H9 (cell line): ENCODE measurements at regions not wholly inside any gene's neighbourhood (a gene's known extent, or its start where the extent isn't known, plus 50 kb on each side); places are given as distances from the start of the nearest gene placed in this dataset.

Experiments
- DNase-seq: peaks from one replicate; pipeline ENCODE4 v3.0.0-alpha.2; 2017
- H2AFZ ChIP-seq: one replicate; pipeline ENCODE4 v1.6.1; 2013; ENCODE audit warnings: mild to moderate bottlenecking, low read length, control low read depth, moderate library complexity
- H2AK5ac ChIP-seq: 2 replicates; pipeline ENCODE4 v1.6.1; 2013; ENCODE audit warnings: low read length, control low read depth, mixed read lengths; ENCODE audit not compliant: insufficient read length
- H2BK120ac ChIP-seq: one replicate; pipeline ENCODE4 v1.6.1; 2013; ENCODE audit warnings: low read depth, mild to moderate bottlenecking, low read length, control low read depth, inconsistent platforms; ENCODE audit not compliant: poor library complexity, severe bottlenecking
- H2BK12ac ChIP-seq: 2 replicates; pipeline ENCODE4 v1.6.1; 2013; ENCODE audit warnings: low read length, control low read depth, mixed read lengths, low read depth; ENCODE audit not compliant: insufficient read length
- H2BK15ac ChIP-seq: 2 replicates; pipeline ENCODE4 v1.6.1; 2013; ENCODE audit warnings: low read depth, low read length, control low read depth
- H2BK20ac ChIP-seq: one replicate; pipeline ENCODE4 v1.6.1; 2013; ENCODE audit warnings: low read depth, mild to moderate bottlenecking, low read length, control low read depth, inconsistent platforms; ENCODE audit not compliant: poor library complexity, severe bottlenecking
- H2BK5ac ChIP-seq: 2 replicates; pipeline ENCODE4 v1.6.1; 2013; ENCODE audit warnings: low read length, control low read depth, mixed read lengths; ENCODE audit not compliant: insufficient read length
- H3K14ac ChIP-seq: 2 replicates; pipeline ENCODE4 v1.6.1; 2013; ENCODE audit warnings: low read length, control low read depth; ENCODE audit not compliant: insufficient read depth
- H3K18ac ChIP-seq: 2 replicates; pipeline ENCODE4 v1.6.1; 2013; ENCODE audit warnings: low read depth, mild to moderate bottlenecking, mixed read lengths, low read length, control low read depth; ENCODE audit not compliant: insufficient read length
- H3K23ac ChIP-seq: 2 replicates; pipeline ENCODE4 v1.6.1; 2013; ENCODE audit warnings: low read length, control low read depth, mixed read lengths, low read depth; ENCODE audit not compliant: insufficient read length
- H3K23me2 ChIP-seq: 2 replicates; pipeline ENCODE4 v1.6.1; 2013; ENCODE audit warnings: low read depth, mild to moderate bottlenecking, mixed read lengths, low read length, control low read depth; ENCODE audit not compliant: insufficient read length, poor library complexity, severe bottlenecking
- H3K27ac ChIP-seq: 2 replicates; pipeline ENCODE4 v1.5.1; 2013; ENCODE audit warnings: low read length, control low read depth, mixed read lengths, low read depth; ENCODE audit not compliant: insufficient read length
- H3K27me3 ChIP-seq: 2 replicates; pipeline ENCODE4 v1.6.1; 2013; ENCODE audit warnings: low read length, control low read depth, inconsistent platforms; ENCODE audit not compliant: insufficient read depth
- H3K4ac ChIP-seq: 2 replicates; pipeline ENCODE4 v1.6.1; 2013; ENCODE audit warnings: low read depth, mild to moderate bottlenecking, control low read depth, inconsistent platforms, low read length, moderate library complexity
- H3K4me1 ChIP-seq: 2 replicates; pipeline ENCODE4 v1.6.1; 2013; ENCODE audit warnings: low read length, control low read depth, inconsistent platforms; ENCODE audit not compliant: insufficient read depth
- H3K4me2 ChIP-seq: 2 replicates; pipeline ENCODE4 v1.6.1; 2013; ENCODE audit warnings: low read length, control low read depth, mixed read lengths; ENCODE audit not compliant: insufficient read length, insufficient read depth
- H3K56ac ChIP-seq: 2 replicates; pipeline ENCODE4 v1.6.1; 2013; ENCODE audit warnings: low read depth, mild to moderate bottlenecking, mixed read lengths, low read length, control low read depth; ENCODE audit not compliant: insufficient read length
- H3K79me1 ChIP-seq: 2 replicates; pipeline ENCODE4 v1.6.1; 2013; ENCODE audit warnings: low read depth, mild to moderate bottlenecking, moderate library complexity, low read length, control low read depth, inconsistent platforms; ENCODE audit not compliant: insufficient read depth, poor library complexity, severe bottlenecking
- H3K79me2 ChIP-seq: 2 replicates; pipeline ENCODE4 v1.6.1; 2013; ENCODE audit warnings: low read length, control low read depth, inconsistent platforms; ENCODE audit not compliant: insufficient read depth
- H3K9ac ChIP-seq: 2 replicates; pipeline ENCODE4 v1.6.1; 2013; ENCODE audit warnings: low read length, control low read depth, mixed read lengths; ENCODE audit not compliant: insufficient read length; ENCODE audit errors: extremely low read depth
- H3K9me3 ChIP-seq: one replicate; pipeline ENCODE4 v1.6.1; 2013; ENCODE audit warnings: low read depth, low read length, inconsistent platforms; ENCODE audit not compliant: control insufficient read depth
- H3T11ph ChIP-seq: one replicate; pipeline ENCODE4 v1.6.1; 2013; ENCODE audit warnings: mild to moderate bottlenecking, low read length, control low read depth, inconsistent platforms
- H4K20me1 ChIP-seq: one replicate; pipeline ENCODE4 v1.6.1; 2013; ENCODE audit not compliant: control insufficient read depth, insufficient read length, insufficient read depth
- H4K5ac ChIP-seq: 2 replicates; pipeline ENCODE4 v1.6.1; 2013; ENCODE audit warnings: low read depth, mild to moderate bottlenecking, mixed read lengths, low read length, control low read depth; ENCODE audit not compliant: insufficient read length
- H4K8ac ChIP-seq: replicated peaks from 2 replicates; pipeline ENCODE4 v1.6.1; 2013; ENCODE audit warnings: low read length, control low read depth, mixed read lengths, low read depth; ENCODE audit not compliant: insufficient read length
- H4K91ac ChIP-seq: 2 replicates; pipeline ENCODE4 v1.6.1; 2013; ENCODE audit warnings: low read depth, mild to moderate bottlenecking, moderate library complexity, mixed read lengths, low read length, control low read depth; ENCODE audit not compliant: insufficient read length
- H3K27ac Mint-ChIP-seq, 3 experiments: 2 replicates in 2 of 3; 3 replicates in 1 of 3; pipeline ENCODE4 v1.8.0; 2020 to 2021; ENCODE audit warnings: mixed read lengths in 3 of 3, mild to moderate bottlenecking in 1 of 3, moderate library complexity in 1 of 3
- H3K27me3 Mint-ChIP-seq: 2 replicates; pipeline ENCODE4 v1.8.0; 2021; ENCODE audit warnings: low read depth, mild to moderate bottlenecking, moderate library complexity, mixed read lengths
- H3K36me3 Mint-ChIP-seq, 3 experiments: 2 replicates in 2 of 3; 3 replicates in 1 of 3; pipeline ENCODE4 v1.8.0; 2020 to 2021; ENCODE audit warnings: low read depth in 3 of 3, mixed read lengths in 3 of 3; ENCODE audit not compliant: insufficient read depth in 1 of 3
- H3K4me1 Mint-ChIP-seq, 2 experiments: 2 replicates each; pipeline ENCODE4 v1.8.0; 2020; ENCODE audit warnings: mixed read lengths in 2 of 2
- H3K4me3 Mint-ChIP-seq, 2 experiments: 2 replicates in 1 of 2; 3 replicates in 1 of 2; pipeline ENCODE4 v1.8.0; 2020 to 2021; ENCODE audit warnings: mild to moderate bottlenecking in 2 of 2, mixed read lengths in 2 of 2, moderate library complexity in 1 of 2
- H3K9me3 Mint-ChIP-seq, 2 experiments: 2 replicates in 1 of 2; 3 replicates in 1 of 2; pipeline ENCODE4 v1.8.0; 2020; ENCODE audit warnings: mild to moderate bottlenecking in 2 of 2, mixed read lengths in 2 of 2, moderate library complexity in 1 of 2
- CTCF ChIP-seq: fragments of 200-600 bp; sonication (generic); conservative IDR thresholded peaks from 3 replicates; pipeline ENCODE4 v1.8.0; 2021; ENCODE audit warnings: antibody characterized with exemption, mild to moderate bottlenecking
- WGBS: extraction: QIAGEN DNeasy Blood & Tissue Kit; methylation state at CpG from one replicate; pipeline ENCODE4 v1.1.7; 2013; ENCODE audit warnings: missing lambda C conversion rate, low lambda C conversion rate, mixed read lengths; ENCODE audit not compliant: insufficient read length; ENCODE audit errors: extremely low coverage; 5-methylcytosine and 5-hydroxymethylcytosine counted together

DNA sequence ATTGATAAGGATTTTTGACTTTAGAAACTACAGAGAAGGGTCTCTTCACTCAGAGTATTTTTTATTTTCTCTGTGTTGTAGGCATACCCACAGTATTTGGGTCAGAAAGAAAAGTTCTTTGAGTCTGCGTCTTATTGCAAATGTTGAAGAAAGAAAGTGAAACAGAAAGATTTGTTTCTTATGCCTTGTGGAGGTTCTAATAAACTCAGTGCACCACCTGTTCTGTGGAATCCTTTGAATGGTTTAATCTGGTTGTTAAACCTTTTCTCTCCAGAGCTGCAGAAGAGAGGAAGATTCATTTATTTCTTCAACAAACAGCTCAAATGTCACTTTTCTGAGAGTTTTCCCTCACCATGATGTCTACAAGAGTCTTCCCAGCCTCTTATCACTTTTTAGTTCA lies 146.6 kb upstream of the PLEKHG7 start:
- H2BK5ac ChIP-seq, result no peak overlapping the region
- H3K18ac ChIP-seq, result no peak overlapping the region
- no peaks in the 10 kb centered on the region for H3K27me3 Mint-ChIP-seq

More for the DNA sequence above, 146.6 kb upstream of the PLEKHG7 start:
- Mint-ChIP-seq H3K27ac (no peak overlapping the region), H3K4me1 (peaks cover 8 to 9% of the 10 kb centered on the region in 2 experiments; a peak in 3 of 4 replicates), H3K9me3 (no peaks in the 10 kb centered on the region), H3K4me3 (no peak overlapping the region), H3K36me3 (no peaks in the 10 kb centered on the region)
- H4K91ac ChIP-seq, result no peak overlapping the region
- H3K27ac ChIP-seq, result no peak overlapping the region
- no peak overlapping the region for H4K5ac ChIP-seq
- H2BK20ac ChIP-seq, result no peak overlapping the region
- no peak overlapping the region for H3K4ac ChIP-seq
- no peak overlapping the region for H3K56ac ChIP-seq
- H3K9me3 ChIP-seq, result no peaks in the 10 kb centered on the region
- H2BK12ac ChIP-seq, result no peak overlapping the region
- H2AFZ ChIP-seq, result no peak overlapping the region
- no peak overlapping the region for H2AK5ac ChIP-seq
- H2BK15ac ChIP-seq, result no peak overlapping the region
- no peaks in the 10 kb centered on the region for H3K79me1 ChIP-seq
- no peak for DNase-seq
- no peak overlapping the region for H3K23ac ChIP-seq
- no peaks in the 10 kb centered on the region for H3K79me2 ChIP-seq
- no peaks in the 10 kb centered on the region; the same call in 1 of the 2 replicates for H3K4me1 ChIP-seq
- no peaks in the 10 kb centered on the region for H3K23me2 ChIP-seq
- H3K14ac ChIP-seq, result no peak overlapping the region
- H4K8ac ChIP-seq, result no peak overlapping the region
- no CpG with 5 or more reads among the region's 1 CpG for WGBS
- H3K4me2 ChIP-seq, result no peak overlapping the region
- H4K20me1 ChIP-seq, result no peaks in the 10 kb centered on the region
- H3K9ac ChIP-seq, result no peak overlapping the region
- H3T11ph ChIP-seq, result no peak overlapping the region
- TF ChIP-seq CTCF, result no peak
- no peaks in the 10 kb centered on the region for H3K27me3 ChIP-seq
- H2BK120ac ChIP-seq, result no peak overlapping the region
